ENCODE measurements at regions not wholly inside any gene's neighbourhood (a gene's known extent, or its start where the extent isn't known, plus 50 kb on each side); places are given as distances from the start of the nearest gene placed in this dataset.

GRCh38 chr9:30519756-30520155 lies 1864.7 kb upstream of the ACO1 start:
- TF ChIP-seq CTCF (IDR thresholded peaks at IDR 0.05) (no peak), EP300 (IDR thresholded peaks at IDR 0.05) (no peak)

All from ovary (tissue), 3 donors.